GM03348 (cell line): ENCODE measurements at regions not wholly inside any gene's neighbourhood (a gene's known extent, or its start where the extent isn't known, plus 50 kb on each side); places are given as distances from the start of the nearest gene placed in this dataset.

Experiments
- DNase-seq: peaks from one replicate; pipeline ENCODE4 v3.0.0; 2012; ENCODE audit warnings: low spot score

- no peak for DNase-seq
Observed at GRCh38 chr7:45235905-45236304, 78.3 kb downstream of the RAMP3 start.

GRCh38 chr7:45236666-45237065 is 79.1 kb downstream of the RAMP3 start:
- DNase-seq: no peak

- DNase-seq: no peak
Observed at GRCh38 chr7:45237788-45238461, 80.3 kb downstream of the RAMP3 start.

- no peak for DNase-seq
Observed at GRCh38 chr7:45238806-45239205, 81.2 kb downstream of the RAMP3 start.

- peak; percentile 73 for DNase-seq
Observed at GRCh38 chr7:45239486-45239885, 81.9 kb downstream of the RAMP3 start.

- DNase-seq: no peak
Observed at GRCh38 chr7:45240273-45240771, 82.7 kb downstream of the RAMP3 start.

GRCh38 chr7:45240926-45241325 is 83.3 kb downstream of the RAMP3 start:
- DNase-seq: no peak

- DNase-seq: no peak
Observed at GRCh38 chr7:45241339-45242109, 83.9 kb downstream of the RAMP3 start.

- no peak for DNase-seq
Observed at GRCh38 chr7:45242261-45242660, 84.7 kb downstream of the RAMP3 start.

GRCh38 chr7:45242698-45243097 is 85.1 kb downstream of the RAMP3 start:
- no peak for DNase-seq

GRCh38 chr7:45244981-45245380 is 87.4 kb downstream of the RAMP3 start:
- no peak for DNase-seq

GRCh38 chr7:45246339-45246738 is 88.7 kb downstream of the RAMP3 start:
- no peak for DNase-seq

GRCh38 chr7:45252248-45252647 is 94.7 kb downstream of the RAMP3 start:
- no peak for DNase-seq

GRCh38 chr7:45252857-45253256 is 95.3 kb downstream of the RAMP3 start:
- no peak for DNase-seq

- DNase-seq: no peak
Observed at GRCh38 chr7:45253368-45253767, 95.8 kb downstream of the RAMP3 start.

GRCh38 chr7:45255187-45255586 is 97.6 kb downstream of the RAMP3 start:
- no peak for DNase-seq

GRCh38 chr7:45256309-45256708 is 98.7 kb downstream of the RAMP3 start:
- no peak for DNase-seq

GRCh38 chr7:45256775-45257174 is 99.2 kb downstream of the RAMP3 start:
- no peak for DNase-seq

- DNase-seq: no peak
Observed at GRCh38 chr7:45257284-45257683, 99.7 kb downstream of the RAMP3 start.

- no peak for DNase-seq
Observed at GRCh38 chr7:45258533-45259226, 101.1 kb downstream of the RAMP3 start.

- DNase-seq: no peak
Observed at GRCh38 chr7:45259227-45259596, 101.6 kb downstream of the RAMP3 start.

GRCh38 chr7:45259966-45260646 is 102.5 kb downstream of the RAMP3 start:
- peak; percentile 85 for DNase-seq
